HG03432 (cell line): ENCODE measurements at regions not wholly inside any gene's neighbourhood (a gene's known extent, or its start where the extent isn't known, plus 50 kb on each side); places are given as distances from the start of the nearest gene placed in this dataset.

Experiments used
- ATAC-seq: cut with Tn5 transposase; IDR thresholded peaks from one replicate; pipeline ENCODE4 v1.9.1; 2021; ENCODE audit warnings: mild to moderate bottlenecking, moderate library complexity; ENCODE audit not compliant: unreplicated experiment

GRCh38 chr2:217722883-217723472 lies 279.8 kb downstream of the TNS1 start:
- no peak for ATAC-seq

DNA sequence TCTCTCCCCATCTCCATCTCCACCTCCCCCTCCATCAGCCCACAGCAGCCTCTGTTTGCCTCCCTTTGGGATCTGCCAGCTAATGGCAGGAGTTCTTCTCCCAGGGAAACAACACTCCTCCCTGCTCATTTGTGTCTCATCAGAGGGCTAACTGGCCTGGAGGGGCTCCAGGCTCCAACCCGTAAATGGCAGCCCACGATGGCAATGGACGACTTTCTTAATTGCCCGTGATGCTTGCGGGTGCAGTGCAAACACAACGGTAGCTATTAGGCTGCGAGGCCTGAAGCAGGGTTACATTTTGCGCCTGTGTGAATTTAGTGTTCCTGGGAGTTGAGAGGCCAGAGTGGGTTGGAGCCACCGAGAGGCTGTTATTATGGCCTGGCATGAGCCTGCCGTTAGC lies 285.1 kb downstream of the TNS1 start:
- ATAC-seq = no peak

DNA sequence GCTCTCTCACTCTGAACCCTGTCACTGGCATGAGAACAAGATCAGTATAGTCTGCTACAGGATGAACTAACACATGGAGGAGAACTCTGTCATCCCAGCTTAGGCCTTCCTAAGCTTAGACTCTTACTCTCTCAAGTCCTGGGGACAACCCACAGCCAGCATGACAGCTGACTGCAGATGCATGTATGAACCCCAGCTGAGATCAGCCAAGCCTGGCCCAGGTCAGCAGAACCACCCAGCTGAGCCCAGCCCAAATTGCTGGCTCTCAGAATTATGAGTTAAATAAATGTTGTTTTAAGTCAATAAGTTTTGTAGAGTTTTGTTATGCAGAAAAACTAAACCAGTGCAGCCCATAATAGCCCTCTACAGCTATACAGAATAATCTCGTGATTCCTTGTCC lies 287.3 kb downstream of the TNS1 start:
- ATAC-seq = no peak

- ATAC-seq = no peak
Measured at GRCh38 chr2:217714287-217714751, 288.5 kb downstream of the TNS1 start.

GRCh38 chr2:217713395-217714286 lies 289.2 kb downstream of the TNS1 start:
- ATAC-seq = peak; percentile 61

GRCh38 chr2:217712431-217712830 lies 290.4 kb downstream of the TNS1 start:
- ATAC-seq = no peak

GRCh38 chr2:217711188-217711587 lies 291.6 kb downstream of the TNS1 start:
- ATAC-seq = no peak

DNA sequence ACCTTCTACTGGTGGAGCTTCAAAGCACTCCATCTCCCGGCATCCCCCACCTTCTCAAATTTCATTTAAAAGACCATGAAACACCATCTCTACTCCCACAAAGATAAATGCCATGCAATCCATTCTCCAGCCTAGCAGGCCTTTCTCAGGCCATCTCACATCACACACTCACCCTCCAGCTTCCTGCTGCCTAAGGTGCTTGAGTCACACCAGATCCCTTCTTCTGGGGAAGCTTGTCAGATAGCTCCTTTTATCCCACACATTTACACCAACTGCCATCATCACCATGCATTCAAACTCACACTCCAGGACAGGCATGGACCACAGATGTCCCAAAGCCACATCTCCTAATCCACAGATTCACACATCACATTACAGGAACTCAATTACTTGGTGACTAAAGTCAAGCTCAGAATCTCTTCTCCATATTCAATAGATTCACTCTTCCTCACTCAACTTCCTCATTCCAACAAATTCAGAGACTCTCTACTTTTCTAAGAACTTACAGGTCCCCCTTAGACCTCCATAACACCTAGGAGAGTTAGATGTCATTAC lies 292.5 kb downstream of the TNS1 start:
- no peak for ATAC-seq

GRCh38 chr2:217709478-217710210 lies 293.2 kb downstream of the TNS1 start:
- ATAC-seq = no peak

DNA sequence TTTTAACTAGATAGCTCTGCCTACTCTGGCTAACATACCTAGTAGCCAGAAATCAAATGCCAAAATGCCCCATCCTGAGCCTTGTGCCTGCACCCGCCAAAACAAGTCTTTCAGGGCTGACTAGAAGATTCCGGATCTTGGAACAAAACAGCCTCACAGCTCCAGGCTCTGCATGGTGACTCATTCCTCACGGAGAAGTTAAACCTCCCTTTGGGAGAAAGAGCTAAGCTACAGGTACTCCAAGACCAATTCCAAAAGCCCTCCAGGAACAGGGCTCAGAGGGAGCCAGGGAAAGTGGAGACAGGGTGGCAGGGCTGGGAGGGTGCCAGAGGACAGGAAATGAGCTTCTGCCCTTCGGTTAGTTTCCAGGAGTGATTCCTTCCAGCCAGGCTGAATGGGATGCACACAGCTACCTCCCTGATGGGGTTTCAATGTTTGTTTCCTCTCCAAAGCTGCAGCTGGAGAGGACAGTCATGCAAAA lies 295.6 kb downstream of the TNS1 start:
- no peak for ATAC-seq

GRCh38 chr2:217706513-217706912 lies 296.3 kb downstream of the TNS1 start:
- ATAC-seq = no peak

- ATAC-seq = no peak
Measured at GRCh38 chr2:217706095-217706494, 296.7 kb downstream of the TNS1 start.

GRCh38 chr2:217705461-217705860 lies 297.3 kb downstream of the TNS1 start:
- no peak for ATAC-seq

DNA sequence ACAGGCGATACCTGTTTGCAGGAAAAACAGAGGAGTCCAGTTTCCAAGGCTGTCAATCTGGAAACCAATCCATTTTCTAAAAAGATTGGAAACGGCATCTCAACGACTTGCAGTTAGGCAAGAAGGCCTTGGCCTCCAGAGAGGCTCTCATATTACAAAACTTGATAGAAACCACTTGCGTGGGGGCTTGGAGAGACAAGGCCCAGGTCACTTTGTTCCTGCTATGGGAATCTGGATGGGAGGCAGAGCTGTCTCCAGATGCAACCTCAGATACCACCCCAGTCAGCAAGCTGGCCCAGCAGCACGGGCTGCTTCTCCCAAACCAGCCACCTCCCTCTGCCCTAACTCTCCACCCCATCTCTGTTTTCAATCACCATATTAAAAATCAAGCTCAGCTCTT lies 298.8 kb downstream of the TNS1 start:
- no peak for ATAC-seq

DNA sequence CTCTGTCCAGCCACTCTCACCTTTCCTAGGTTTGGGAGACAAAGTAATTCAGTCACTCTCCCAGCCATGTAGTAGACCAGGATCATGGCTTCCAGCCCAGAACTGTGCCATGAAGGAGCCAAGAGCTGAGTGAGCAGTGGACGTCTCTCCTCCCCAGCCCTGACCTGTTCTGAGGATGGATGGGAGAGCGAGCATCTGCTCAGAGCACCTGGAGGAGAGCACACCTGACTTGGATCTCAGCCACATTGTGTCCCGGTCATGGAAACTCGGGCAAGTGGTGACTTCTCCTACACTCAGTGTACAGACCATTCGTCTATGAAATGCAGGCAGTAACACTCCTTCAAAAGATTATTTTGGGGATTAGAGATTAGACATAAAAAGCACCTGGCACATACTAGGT lies 299.7 kb downstream of the TNS1 start:
- no peak for ATAC-seq

GRCh38 chr2:217701622-217702021 lies 301.2 kb downstream of the TNS1 start:
- no peak for ATAC-seq

DNA sequence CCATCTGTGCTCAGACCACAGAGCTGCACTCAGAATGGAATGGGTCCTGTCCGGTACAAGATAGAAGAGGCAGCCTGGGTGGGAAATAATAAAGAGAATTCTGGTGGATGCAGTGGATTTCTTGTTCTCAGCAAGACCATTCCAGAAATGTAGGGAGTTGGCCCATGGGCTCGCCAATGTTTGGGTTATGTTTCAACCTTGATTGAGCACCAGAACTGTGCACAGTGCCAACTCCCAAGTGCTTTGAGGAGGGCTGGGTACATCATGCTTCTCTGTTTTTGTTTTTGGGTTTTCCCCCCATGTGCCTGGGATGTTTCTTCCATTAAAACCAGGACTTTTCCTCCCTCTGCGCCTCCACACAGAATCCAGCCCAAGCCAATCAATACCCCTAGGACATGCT lies 304.1 kb downstream of the TNS1 start:
- ATAC-seq = no peak

- no peak for ATAC-seq
Measured at GRCh38 chr2:217695033-217695520, 307.7 kb downstream of the TNS1 start.

- no peak for ATAC-seq
Measured at GRCh38 chr2:217694291-217694690, 308.5 kb downstream of the TNS1 start.

- no peak for ATAC-seq
Measured at GRCh38 chr2:217693363-217693762, 309.4 kb downstream of the TNS1 start.
